Common myeloid progenitor, CD34-positive (primary cell): ENCODE measurements at regions not wholly inside any gene's neighbourhood (a gene's known extent, or its start where the extent isn't known, plus 50 kb on each side); places are given as distances from the start of the nearest gene placed in this dataset.

Experiments
- CTCF ChIA-PET: fragments of 350-600 bp; sonication (Branson Sonifier 250); formaldehyde crosslinking; loops from one replicate; lab custom pipeline; 2021; ENCODE audit warnings: antibody characterized with exemption; lab: Charles Lee
- POLR2A ChIA-PET: fragments of 350-600 bp; sonication (Branson Sonifier 250); formaldehyde crosslinking; loops from one replicate; lab custom pipeline; 2021; ENCODE audit warnings: antibody characterized with exemption; lab: Charles Lee
- DNase-seq, 3 donors: peaks; one replicate each; pipeline versions ENCODE4 v3.0.0 to v3.0.0-alpha.2; 2013
- H3K27ac ChIP-seq, 2 experiments: 1 replicate in 1 of 2; 2 replicates in 1 of 2; pipeline ENCODE4 v1.7.0; 2013; ENCODE audit warnings: inconsistent platforms in 2 of 2, low read length in 2 of 2, mild to moderate bottlenecking in 2 of 2, low read depth in 1 of 2, moderate library complexity in 1 of 2; ENCODE audit not compliant: severe bottlenecking in 2 of 2, insufficient read depth in 1 of 2, poor library complexity in 1 of 2
- H3K27me3 ChIP-seq, 5 experiments: replicated peaks in 2 of 5; 1 replicate in 3 of 5; 2 replicates in 2 of 5; pipeline versions ENCODE4 v1.6.1 to v1.7.0; 2013; ENCODE audit warnings: low read length in 4 of 5, mild to moderate bottlenecking in 2 of 5, moderate library complexity in 2 of 5, inconsistent platforms in 1 of 5; ENCODE audit not compliant: insufficient read depth in 5 of 5, control insufficient read depth in 4 of 5
- H3K36me3 ChIP-seq, 4 experiments: 1 replicate in 2 of 4; 2 replicates in 2 of 4; pipeline versions ENCODE4 v1.6.1 to v1.7.0; 2013; ENCODE audit warnings: low read length in 3 of 4, control low read depth in 1 of 4, mild to moderate bottlenecking in 1 of 4; ENCODE audit not compliant: control insufficient read depth in 4 of 4, insufficient read depth in 4 of 4
- H3K4me1 ChIP-seq, 4 experiments: 1 replicate in 3 of 4; 2 replicates in 1 of 4; pipeline versions ENCODE4 v1.6.1 to v1.7.1; 2013; ENCODE audit warnings: low read length in 3 of 4, mild to moderate bottlenecking in 3 of 4, control low read depth in 1 of 4, inconsistent platforms in 1 of 4, moderate library complexity in 1 of 4; ENCODE audit not compliant: control insufficient read depth in 4 of 4, insufficient read depth in 4 of 4; ENCODE audit errors: control extremely low read depth in 1 of 4
- H3K4me3 ChIP-seq, 7 experiments: 1 replicate in 4 of 7; 2 replicates in 3 of 7; pipeline versions ENCODE4 v1.5.1 to v1.7.0; 2013; ENCODE audit warnings: mild to moderate bottlenecking in 7 of 7, low read length in 6 of 7, moderate library complexity in 6 of 7, inconsistent platforms in 2 of 7, low read depth in 2 of 7, control low read depth in 1 of 7; ENCODE audit not compliant: insufficient read depth in 4 of 7, control insufficient read depth in 1 of 7; ENCODE audit errors: extremely low read depth in 1 of 7
- H3K9me3 ChIP-seq, 5 experiments: 1 replicate in 4 of 5; 2 replicates in 1 of 5; pipeline versions ENCODE4 v1.6.1 to v1.7.1; 2013; ENCODE audit warnings: low read length in 4 of 5, mild to moderate bottlenecking in 2 of 5, inconsistent platforms in 1 of 5, low read depth in 1 of 5, moderate library complexity in 1 of 5; ENCODE audit not compliant: control insufficient read depth in 4 of 5, insufficient read depth in 2 of 5; ENCODE audit errors: control extremely low read depth in 1 of 5
- WGBS: methylation state at CpG from one replicate; pipeline ENCODE4 v1.1.5; 2013; ENCODE audit not compliant: insufficient coverage; 5-methylcytosine and 5-hydroxymethylcytosine counted together

- ChIA-PET POLR2A (no interaction called here), CTCF (no interaction called here)
- no peaks in the 10 kb centered on the region for H3K27me3 ChIP-seq
- H3K4me3 ChIP-seq: no peak overlapping the region
- H3K36me3 ChIP-seq: no peaks in the 10 kb centered on the region
- no peak for DNase-seq
- 96% methylated on average over 21 of the region's 24 CpGs for WGBS
- no peak overlapping the region for H3K27ac ChIP-seq
- H3K9me3 ChIP-seq: no peaks in the 10 kb centered on the region
- no peaks in the 10 kb centered on the region for H3K4me1 ChIP-seq
Observed at GRCh38 chr3:104503022-104503421, 863.7 kb upstream of the ALCAM start.

- H3K27ac ChIP-seq: no peak overlapping the region
- H3K36me3 ChIP-seq: no peaks in the 10 kb centered on the region
- CTCF ChIA-PET: no interaction called here
- DNase-seq: no peak
- WGBS: 100% methylated on average over 1 of the region's 3 CpGs
- no peaks in the 10 kb centered on the region for H3K4me1 ChIP-seq
- H3K27me3 ChIP-seq: no peaks in the 10 kb centered on the region
- H3K4me3 ChIP-seq: no peak overlapping the region
- POLR2A ChIA-PET: no interaction called here
- H3K9me3 ChIP-seq: peaks cover 0 to 8% (median 2%) of the 10 kb centered on the region in 5 experiments
Observed at GRCh38 chr3:104510131-104510849, 856.4 kb upstream of the ALCAM start.

GRCh38 chr3:104514371-104514770, 852.3 kb upstream of the ALCAM start:
- no peak for DNase-seq
- ChIA-PET CTCF (interaction anchor here (0.6 kb wide), 1 partner anchor 36 kb away, joined by 3 read pairs; no protein-coding TSS in a partner anchor), POLR2A (no interaction called here)
- no peaks in the 10 kb centered on the region for H3K27me3 ChIP-seq
- no peak overlapping the region for H3K27ac ChIP-seq
- H3K4me3 ChIP-seq: no peak overlapping the region
- no peaks in the 10 kb centered on the region for H3K4me1 ChIP-seq
- peaks cover 0 to 8% (median 2%) of the 10 kb centered on the region in 5 experiments for H3K9me3 ChIP-seq
- no peaks in the 10 kb centered on the region for H3K36me3 ChIP-seq
- WGBS: 100% methylated on average over 1 of the region's 1 CpG

GRCh38 chr3:104514776-104515175, 851.9 kb upstream of the ALCAM start:
- H3K9me3 ChIP-seq: peaks cover 0 to 8% (median 2%) of the 10 kb centered on the region in 5 experiments
- no peaks in the 10 kb centered on the region for H3K36me3 ChIP-seq
- ChIA-PET POLR2A (no interaction called here), CTCF (interaction anchor here (0.6 kb wide), 1 partner anchor 35 kb away, joined by 3 read pairs; no protein-coding TSS in a partner anchor)
- H3K4me3 ChIP-seq: no peak overlapping the region
- H3K27me3 ChIP-seq: no peaks in the 10 kb centered on the region
- DNase-seq: no peak
- no peak overlapping the region for H3K27ac ChIP-seq
- H3K4me1 ChIP-seq: no peaks in the 10 kb centered on the region
- WGBS: 89% methylated on average over 1 of the region's 3 CpGs

- H3K27ac ChIP-seq: no peak overlapping the region
- peaks cover 0 to 4% (median 0%) of the 10 kb centered on the region in 5 experiments for H3K9me3 ChIP-seq
- WGBS: 57% methylated on average over 2 of the region's 4 CpGs
- H3K4me3 ChIP-seq: no peak overlapping the region
- no peaks in the 10 kb centered on the region for H3K27me3 ChIP-seq
- CTCF ChIA-PET: no interaction called here
- no peaks in the 10 kb centered on the region for H3K36me3 ChIP-seq
- no peaks in the 10 kb centered on the region for H3K4me1 ChIP-seq
- no peak for DNase-seq
- POLR2A ChIA-PET: no interaction called here
Observed at GRCh38 chr3:104519068-104519467, 847.6 kb upstream of the ALCAM start.

- Histone ChIP-seq H3K27ac (no peak overlapping the region), H3K4me1 (no peaks in the 10 kb centered on the region), H3K4me3 (no peak overlapping the region), H3K27me3 (no peaks in the 10 kb centered on the region), H3K9me3 (peaks cover 0 to 1% (median 0%) of the 10 kb centered on the region in 5 experiments), H3K36me3 (no peaks in the 10 kb centered on the region)
- ChIA-PET CTCF (no interaction called here), POLR2A (no interaction called here)
- DNase-seq: no peak
- WGBS: no CpG with 5 or more reads among the region's 4 CpGs
Observed at GRCh38 chr3:104519468-104520227, 847.1 kb upstream of the ALCAM start.

- no peak for DNase-seq
- H3K27me3 ChIP-seq: no peaks in the 10 kb centered on the region
- ChIA-PET CTCF (no interaction called here), POLR2A (no interaction called here)
- H3K36me3 ChIP-seq: no peaks in the 10 kb centered on the region
- H3K4me3 ChIP-seq: no peak overlapping the region
- H3K9me3 ChIP-seq: no peaks in the 10 kb centered on the region
- WGBS: no CpG with 5 or more reads among the region's 3 CpGs
- H3K4me1 ChIP-seq: no peaks in the 10 kb centered on the region
- no peak overlapping the region for H3K27ac ChIP-seq
Observed at GRCh38 chr3:104520228-104520655, 846.5 kb upstream of the ALCAM start.
